ENCODE measurements at regions not wholly inside any gene's neighbourhood (a gene's known extent, or its start where the extent isn't known, plus 50 kb on each side); places are given as distances from the start of the nearest gene placed in this dataset.

GRCh38 chr9:96038271-96038670, 162.8 kb downstream of the ERCC6L2 start:
- no peak for DNase-seq (ENCODE audit: low spot score)

DNA sequence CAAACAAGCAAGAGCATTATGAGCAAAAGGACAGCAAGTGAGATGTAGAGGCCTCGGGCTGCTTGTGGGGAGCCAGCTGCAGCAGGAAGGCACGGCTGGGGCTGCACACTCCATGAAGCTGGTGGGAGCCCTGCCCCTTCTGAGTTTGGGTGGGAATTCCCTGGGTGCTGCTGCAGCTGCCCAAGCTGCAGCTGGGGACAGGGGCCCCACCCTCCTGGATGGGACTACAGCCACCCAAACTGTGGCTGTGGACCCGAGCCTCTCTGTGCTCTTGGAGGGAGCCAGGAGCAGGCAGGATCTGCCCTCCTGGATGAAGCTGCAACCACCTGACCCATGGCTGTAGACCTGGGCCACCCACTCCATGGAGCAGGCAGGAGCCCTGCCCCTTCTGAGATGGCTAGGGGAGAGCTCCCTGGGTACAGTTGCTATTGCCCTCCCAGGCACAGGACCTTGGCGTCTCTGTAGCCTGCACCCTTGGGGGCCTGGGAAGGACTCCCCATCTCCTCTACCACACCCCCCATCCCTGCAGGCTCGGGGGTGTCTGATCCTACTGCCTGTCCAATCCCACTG, 159.1 kb downstream of the ERCC6L2 start:
- DNase-seq (ENCODE audit: low spot score): no peak

DNA sequence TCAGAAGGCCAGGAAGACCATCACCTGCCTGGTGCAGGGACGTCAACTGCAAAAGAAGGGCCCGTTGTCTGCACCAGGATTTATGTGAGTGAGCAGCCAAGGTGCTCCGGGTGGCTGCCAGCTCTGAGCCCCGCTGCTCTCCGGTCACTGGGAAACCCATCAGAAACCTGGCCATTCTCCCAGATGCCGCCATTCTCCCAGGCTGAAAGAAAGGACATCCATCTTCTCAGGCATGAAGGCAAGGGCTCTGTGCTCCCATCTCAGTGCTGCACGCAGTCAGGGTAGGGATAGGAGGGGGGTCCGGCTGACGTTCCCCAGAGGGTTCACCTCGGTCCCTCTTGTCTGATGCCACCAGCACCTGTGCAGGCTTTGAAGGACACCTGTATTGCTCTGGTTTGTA, 158.4 kb downstream of the ERCC6L2 start:
- no peak for DNase-seq (ENCODE audit: low spot score)

DNA sequence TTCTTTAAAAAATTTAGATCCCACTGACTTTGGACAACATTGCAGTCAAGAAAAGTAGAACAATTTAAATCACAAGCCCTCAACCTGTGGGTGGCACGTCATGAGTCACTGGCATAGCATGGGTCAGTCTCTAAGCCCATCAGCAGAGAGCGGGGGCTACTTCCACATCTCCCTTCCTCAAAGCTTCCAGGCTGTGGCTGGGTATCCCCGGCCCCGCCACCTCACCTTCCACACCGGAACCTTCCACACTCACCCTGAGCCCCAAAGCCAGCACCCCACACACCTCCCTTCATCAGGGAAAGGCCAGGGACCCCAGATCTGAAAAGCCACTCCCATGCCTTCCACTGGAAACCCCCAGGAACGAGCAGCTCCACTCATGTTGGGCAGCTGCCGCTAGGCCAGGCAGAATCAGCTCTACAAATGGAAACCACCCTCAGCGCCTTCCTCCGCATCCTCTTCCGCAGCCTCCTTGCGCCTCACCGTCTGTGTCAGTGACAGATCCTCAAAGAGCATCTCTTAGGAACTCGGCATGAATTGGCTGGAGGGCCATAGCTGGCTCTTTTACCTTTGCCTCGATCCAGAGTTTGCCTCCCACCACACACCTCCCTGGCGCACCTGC, 156.5 kb downstream of the ERCC6L2 start:
- DNase-seq (ENCODE audit: low spot score): no peak

DNA sequence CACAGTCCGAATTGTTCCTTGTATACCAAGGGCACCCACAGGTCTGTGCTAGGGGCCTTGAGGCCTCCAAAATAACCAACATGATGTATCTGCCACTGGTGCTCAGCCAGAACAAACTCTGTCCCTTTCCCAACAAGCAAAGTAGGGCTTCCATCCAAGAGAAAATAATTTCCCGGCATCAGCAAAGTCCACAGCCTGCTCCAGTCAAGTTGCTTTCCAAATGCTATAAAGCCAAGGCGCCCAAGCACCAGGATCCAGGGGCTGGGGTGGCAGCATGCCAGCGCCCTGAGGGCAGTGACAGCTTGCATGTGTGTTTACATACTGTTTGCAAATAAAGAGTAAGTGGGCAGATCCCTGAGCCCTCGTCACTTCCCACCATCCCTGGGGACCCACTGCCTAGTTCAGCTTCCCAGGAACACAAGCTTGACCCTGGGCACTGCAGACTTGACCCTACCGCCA, 155.9 kb downstream of the ERCC6L2 start:
- DNase-seq (ENCODE audit: low spot score): no peak

GRCh38 chr9:96029722-96030530, 154.4 kb downstream of the ERCC6L2 start:
- no peak for DNase-seq (ENCODE audit: low spot score)

GRCh38 chr9:96027251-96028131, 152.0 kb downstream of the ERCC6L2 start:
- DNase-seq (ENCODE audit: low spot score): no peak

GRCh38 chr9:96026655-96027213, 151.2 kb downstream of the ERCC6L2 start:
- no peak for DNase-seq (ENCODE audit: low spot score)

DNA sequence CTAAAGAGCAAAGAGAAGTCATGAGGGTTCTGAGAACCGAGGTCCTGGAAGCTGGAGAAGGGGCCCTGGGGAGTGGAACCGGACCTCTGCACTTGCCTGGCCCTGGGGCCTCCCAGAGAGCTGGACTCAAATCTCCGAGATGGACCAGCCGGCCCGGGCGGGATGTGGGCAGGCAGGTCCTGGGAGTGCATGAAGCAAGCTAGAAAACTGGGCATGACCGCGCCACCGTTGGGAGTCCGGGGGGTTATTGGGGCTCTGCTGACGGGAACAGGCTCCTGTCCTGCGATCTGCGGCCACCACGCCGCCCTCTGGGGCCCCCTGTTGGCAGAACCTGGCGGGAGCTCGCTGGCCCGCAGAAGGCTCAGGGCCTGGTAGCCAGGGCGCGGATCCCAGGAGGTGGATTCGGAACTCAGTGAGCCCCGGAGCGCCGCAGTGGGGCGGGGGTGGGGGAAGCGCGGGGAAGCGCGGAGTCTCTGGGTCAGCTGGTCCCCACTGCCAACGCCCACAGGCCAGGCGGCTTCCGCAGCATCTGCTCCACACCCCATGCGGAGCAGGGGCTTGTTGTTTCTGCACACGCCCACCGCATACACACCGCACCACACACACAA, 150.6 kb downstream of the ERCC6L2 start:
- DNase-seq (ENCODE audit: low spot score): peak; percentile 36

DNA sequence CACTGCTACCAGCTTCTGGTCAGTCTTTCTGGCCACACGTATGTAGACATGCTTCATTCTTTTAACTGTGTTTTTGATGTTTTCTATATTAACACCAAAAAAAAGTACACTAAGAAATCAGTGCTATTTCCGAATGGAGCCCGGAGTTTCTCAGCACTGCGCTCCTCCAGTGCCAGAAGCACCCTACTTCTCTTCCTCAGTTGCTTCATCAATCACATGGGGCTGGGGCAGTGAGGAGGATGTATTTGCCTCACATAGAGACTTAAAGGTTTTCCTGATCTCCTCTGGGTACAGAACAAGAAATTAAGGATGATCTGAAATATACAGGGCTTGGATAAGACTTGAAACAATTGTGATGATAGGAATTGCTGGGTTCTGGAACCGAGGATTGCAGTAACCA, 148.0 kb downstream of the ERCC6L2 start:
- DNase-seq (ENCODE audit: low spot score): no peak

DNA sequence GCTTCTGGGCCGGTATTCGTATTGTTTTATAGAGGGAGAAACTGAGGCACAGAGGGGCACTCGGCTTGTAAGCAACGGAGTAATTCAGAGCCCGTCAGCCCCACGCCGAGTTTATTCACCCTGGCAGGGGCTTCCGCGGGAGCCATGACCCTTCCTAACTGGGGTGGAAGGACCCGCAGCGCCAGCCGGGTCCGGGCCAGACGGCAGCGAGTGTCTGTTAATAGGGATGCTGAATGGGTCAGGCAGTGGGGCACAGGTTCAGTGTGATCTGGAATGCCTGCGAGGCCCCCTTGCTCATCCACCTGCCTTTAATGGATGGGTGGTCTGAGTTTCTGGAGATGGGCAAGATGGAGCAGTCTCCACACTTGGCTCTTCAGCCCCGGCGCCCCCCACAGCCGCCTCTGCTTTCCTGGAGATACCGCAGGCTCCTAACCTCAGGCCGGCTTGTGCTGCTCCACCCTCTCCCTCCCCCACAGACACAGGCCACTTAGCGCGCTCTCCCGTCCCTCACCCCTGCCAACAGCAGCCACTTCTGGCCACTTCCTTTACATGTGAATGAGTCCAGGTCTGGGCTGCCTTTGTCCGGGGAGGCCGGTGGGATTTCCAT, 147.1 kb downstream of the ERCC6L2 start:
- no peak for DNase-seq (ENCODE audit: low spot score)

DNA sequence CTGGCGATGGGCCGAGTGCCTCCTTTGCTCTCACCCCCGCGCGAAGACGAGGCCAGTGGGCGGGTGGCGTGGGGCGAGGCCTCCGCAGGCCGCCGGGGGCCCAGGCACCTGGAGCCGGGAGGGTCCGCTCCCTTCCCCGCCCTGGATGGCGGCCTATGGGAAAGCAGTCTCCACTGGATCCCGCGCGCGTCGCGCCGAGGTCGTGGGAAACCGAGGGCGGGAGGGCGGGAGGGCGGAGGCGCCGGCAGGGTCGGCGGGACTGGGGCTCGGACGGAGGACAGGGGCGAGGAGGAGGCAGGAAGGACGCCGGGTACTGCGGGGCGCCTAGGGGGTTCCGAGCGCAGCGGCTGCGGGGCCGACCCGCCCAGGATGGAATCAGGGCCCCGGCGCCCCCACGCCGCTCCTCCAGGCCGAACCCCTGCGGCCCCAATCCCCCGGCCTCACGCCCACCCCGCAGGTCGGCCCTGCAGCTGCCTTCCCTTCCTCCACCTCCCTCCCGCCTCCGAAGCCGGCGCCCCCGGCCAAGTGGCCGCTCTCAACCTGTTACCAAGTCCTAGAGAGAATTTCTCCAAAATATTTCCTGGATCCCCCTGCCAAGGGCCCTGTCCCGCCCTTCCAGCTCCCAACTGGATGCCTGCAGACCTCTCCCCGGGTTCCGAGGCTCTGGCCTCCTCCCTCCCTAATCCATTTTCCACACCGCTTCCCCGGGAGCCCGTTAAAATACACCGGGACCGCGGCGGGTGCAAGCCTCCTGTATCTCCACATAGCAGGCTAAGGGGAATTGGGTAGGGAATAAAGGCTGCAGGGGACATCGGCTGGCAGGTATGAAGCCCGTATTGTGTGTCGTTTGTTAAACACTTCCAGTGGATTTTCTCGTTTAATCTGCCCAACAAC, 146.3 kb downstream of the ERCC6L2 start:
- peak; percentile 18 for DNase-seq (ENCODE audit: low spot score)

- DNase-seq (ENCODE audit: low spot score): peak; percentile 38
Measured at GRCh38 chr9:96020792-96021550, 145.5 kb downstream of the ERCC6L2 start.

DNA sequence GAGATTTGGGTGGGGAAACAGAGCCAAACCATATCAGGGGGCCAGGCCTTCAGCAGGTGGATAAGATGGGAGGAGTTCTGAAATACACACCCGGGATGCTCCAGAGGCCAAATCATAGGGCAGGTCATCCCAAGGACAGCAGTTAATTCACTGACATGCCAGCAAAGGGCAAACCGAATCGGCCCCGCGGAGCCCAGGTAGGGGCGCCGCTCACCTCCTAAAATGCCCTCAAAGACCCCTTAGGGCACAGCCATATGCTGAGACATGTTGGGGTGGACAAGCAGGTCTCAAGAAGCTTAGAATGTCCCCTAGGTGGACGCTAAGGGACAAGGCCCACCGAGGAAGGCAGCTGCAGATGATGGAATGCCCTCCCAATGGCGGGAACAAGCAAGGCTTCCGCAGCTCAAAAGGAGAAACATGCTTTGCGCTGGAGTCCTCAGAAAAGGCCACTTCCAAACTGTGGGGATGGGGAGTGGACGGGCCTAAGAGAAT, 144.9 kb downstream of the ERCC6L2 start:
- no peak for DNase-seq (ENCODE audit: low spot score)
